GM19438 (cell line): ENCODE measurements at regions not wholly inside any gene's neighbourhood (a gene's known extent, or its start where the extent isn't known, plus 50 kb on each side); places are given as distances from the start of the nearest gene placed in this dataset.

ENCODE experiments used
- ATAC-seq: cut with Tn5 transposase; IDR thresholded peaks from one replicate; pipeline ENCODE4 v1.9.1; 2021; ENCODE audit warnings: low read depth; ENCODE audit not compliant: unreplicated experiment

DNA sequence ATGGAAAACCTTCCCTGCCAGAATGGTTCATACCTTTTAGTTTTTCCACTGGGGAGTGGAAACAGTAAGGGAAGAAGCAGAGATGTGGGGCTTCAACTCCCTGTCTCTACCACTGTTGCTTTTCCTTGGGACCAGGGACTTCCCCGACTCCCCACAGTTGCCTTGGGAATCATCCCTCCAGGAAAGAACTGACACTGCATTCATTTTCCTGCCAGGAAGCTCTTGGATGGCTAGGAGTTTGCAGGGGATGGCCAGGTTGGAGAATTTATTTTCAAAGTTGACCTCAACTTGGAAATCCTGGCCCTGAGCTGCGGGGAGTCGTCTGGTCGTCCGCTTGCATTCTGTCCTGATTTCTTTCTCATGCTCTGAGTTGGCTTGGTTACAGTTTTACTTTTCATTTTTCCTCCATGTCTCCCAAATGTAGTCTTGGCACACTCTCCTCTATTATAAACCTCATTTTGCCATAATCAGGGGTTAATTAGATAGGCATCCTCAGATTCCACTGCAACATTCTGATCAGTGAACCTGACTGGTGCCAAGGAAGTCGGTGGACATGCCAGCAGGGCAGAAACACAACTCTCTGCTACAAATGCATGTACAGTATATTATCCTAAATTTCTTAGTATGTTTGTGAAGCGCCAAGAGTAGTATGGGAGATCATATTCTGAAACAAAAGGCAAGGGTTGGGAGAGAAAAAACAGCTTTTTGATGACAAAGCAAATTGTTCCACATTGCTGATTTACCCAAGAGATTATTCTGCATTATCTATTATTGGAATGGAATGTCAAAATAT lies 220.5 kb upstream of the XYLT1 start:
- no peak for ATAC-seq

DNA sequence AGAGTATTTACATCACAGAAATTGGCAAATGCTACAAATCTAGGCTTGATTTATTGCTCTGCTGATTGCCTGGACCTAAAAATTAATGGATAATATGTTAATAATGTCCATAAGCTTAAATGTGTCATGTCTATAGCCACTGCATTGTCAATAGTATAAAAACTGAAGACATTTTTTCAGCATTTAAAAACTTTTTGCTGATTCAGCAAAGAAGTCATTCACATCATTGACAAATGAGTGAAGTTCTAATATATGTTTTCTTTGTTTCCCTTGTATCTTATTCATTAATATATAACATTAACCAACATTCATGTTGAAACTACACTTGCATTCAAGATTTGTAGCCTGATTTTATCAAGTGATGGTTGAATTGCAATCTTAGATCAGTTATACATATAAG lies 214.7 kb upstream of the XYLT1 start:
- no peak for ATAC-seq

DNA sequence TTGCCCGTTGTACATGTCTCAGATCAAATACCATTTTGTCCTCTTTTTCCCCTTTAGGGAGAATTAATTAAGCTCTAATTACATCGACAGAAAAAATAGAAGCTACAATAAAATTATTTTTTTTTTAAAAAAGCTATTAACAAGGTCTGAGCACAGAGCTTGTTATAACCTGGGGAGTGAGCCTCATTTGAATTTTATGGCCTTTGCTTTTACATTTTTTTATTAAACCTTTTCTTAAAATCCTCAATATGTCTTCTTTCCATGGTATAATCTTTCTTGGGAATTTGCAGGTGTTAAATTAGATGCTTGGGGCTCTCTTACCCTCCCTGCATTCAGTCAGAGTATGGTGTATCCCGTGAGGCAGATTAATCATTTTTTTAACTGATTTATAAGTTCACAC lies 212.5 kb upstream of the XYLT1 start:
- ATAC-seq: no peak

DNA sequence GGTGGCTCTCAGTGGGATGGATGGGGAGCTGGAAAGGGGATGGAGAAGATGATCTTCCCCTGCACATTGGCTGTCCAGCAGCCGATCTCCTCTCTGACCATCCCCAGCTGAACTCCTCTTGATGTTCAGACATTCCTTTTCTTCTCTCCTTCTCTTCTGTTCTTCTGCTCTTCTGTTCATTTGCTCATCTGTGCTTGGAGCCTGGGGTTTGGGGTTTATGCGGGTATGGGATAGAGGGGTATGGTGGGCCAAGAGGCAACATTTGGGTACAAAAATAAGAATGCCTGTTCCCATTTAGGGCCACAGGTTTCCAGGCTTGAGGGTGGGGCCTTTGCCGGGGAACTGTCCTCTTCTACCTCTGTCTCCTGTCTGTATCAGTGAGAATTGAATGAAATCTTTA lies 205.4 kb upstream of the XYLT1 start:
- ATAC-seq: no peak

DNA sequence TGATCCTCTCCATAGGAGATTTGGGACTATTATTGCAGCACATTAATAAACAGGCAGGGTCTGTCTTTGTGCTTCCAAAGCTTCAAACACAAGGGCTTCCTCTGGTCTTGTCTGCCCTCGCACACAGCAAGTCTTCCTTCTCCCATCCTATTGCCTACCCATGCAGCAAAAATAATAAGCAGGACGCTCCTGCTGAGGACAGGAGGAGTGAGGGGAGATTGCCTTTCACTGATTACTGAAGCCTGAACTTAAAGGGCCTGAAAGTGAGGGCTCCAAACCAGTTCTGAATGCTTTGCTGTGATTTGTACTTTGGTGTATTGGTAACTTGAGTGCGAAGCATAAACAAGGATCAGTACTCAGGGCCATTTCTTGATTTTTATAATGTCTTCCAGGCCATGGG lies 197.6 kb upstream of the XYLT1 start:
- ATAC-seq: no peak

DNA sequence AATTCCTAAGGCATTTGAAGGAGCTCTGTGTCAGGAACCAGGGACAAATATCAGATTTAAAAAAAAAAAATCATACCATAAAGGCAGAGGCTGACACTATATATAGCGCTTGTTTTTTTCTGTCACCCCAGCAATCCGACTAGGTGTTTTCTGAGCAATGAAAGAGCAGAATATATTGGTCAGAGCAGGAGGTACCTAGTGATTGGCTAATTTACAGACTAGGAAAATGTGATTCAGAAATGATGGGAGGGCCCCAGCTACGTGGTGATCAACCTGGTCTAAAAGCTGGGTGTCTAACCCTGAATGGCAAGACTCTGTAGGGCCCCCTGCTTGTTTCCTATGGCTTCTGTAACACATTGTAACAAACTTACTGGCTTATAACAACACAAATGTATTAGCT lies 195.5 kb upstream of the XYLT1 start:
- no peak for ATAC-seq

DNA sequence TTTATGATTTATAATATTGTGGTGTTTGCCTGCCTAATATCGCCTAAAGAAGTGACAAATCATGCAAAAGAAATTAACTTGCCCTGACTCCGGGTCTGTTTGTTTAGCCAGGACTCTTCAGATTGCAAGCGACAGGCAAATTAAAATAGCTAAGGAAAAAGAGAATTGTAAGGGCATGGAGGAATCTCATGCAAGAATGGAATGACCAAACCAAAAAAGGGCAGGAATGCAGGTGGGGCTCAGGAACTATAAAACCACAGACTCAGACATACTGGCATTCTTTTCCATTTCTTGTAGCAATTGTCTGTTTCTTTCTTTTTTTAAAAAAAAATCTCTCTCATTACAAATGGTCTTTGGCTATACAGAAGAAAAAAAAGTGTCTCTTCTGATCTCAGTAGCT lies 188.1 kb upstream of the XYLT1 start:
- ATAC-seq: no peak

DNA sequence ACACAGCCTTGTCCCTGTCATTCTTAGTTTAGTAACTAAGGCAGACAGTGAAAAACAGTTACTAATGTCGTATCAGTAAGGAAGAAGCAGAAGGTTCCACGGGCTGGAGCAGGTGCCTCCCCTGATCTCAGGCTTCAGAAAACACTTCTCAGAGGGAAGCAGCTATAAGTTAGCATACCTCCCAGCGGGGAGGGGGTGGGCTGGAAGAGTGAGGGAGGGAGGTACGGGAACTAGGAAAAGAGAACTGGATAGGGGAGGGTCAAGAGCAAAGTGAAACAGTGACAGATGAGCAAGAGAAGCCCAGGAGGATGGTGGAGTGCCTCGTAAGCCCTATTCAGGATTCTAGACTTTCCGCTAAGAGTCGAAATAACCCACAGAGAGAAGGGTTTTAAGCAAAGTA lies 186.3 kb upstream of the XYLT1 start:
- ATAC-seq: no peak

DNA sequence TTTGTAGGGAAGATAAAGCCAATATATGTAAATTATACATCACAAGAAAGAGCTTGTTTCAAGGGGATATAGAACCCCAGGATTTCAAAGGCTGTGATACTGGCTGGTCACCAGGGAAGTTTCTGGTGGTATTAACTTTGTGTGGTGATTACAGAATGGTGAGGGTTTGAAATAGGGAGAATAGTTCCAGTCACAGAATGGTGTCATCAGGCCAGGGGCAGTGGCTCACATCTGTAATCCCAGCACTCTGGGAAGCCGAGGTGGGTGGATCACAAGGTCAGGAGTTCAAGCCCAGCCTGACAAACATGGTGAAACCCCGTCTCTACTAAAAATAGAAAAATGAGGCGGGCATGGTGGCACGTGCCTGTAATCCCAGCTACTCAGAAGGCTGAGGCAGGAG lies 183.8 kb upstream of the XYLT1 start:
- ATAC-seq: no peak

DNA sequence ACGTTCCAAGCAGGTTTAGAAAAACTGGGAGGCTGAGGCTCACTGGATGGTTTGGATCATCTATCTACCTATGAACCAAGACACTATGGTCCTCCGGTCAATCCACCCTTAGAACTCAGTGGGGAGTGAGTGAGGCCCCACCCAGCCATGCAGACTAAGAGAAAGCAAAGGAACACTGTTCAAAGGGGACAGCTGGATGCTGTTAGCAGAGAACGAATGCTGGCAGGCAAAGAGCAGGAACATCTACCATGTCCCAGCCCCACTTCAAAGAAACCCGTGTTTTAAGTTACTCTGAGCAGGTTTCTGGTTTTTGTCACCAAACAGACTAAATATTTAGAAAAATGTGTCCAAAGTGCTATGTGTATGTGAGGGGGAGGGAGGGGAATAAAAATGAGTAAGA lies 183.4 kb upstream of the XYLT1 start:
- ATAC-seq: no peak

DNA sequence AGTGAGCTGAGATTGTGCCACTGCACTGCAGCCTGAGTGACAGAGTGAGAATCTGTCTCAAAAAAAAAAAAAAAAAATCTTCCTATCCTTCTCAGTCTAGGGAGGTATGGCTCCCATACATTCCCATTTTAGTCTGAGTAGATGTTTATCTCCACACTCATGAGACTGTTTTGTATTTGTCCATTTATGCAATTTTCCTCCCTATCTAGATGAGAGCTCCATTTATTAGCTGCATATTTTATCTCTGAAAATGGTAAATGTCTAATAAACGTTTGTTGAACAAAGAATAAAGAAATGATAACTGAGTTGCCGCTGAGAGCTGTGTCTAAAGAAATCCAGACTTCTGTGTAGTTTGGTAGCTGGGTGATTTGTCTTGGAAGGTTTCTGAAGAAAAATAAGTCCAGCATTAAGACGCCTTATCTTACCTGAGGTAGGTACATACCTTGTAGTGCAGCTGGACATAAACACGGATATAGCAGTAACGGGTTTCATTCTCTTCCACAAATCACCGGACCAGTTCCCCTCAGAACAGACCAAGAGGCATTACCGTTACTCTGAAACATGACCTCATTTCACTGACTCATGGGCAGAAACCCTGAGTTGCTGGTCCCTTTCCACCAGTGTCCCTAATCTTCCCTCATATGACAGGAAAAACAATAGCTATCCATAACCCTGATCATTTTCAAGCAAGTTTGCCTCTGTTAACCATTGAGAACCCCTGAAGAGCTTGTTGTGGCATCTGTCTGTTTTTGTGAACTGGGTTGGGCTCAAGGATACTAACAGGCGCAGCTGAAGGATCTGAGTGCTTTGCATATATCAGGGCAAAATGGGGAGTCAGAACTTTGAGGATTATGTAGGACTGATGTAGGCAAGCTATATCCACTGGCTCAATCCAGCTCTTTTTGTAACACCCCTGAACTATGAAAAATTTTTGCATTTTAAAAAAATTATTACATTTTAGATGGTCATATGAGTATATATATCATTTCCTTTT lies 177.4 kb upstream of the XYLT1 start:
- no peak for ATAC-seq

DNA sequence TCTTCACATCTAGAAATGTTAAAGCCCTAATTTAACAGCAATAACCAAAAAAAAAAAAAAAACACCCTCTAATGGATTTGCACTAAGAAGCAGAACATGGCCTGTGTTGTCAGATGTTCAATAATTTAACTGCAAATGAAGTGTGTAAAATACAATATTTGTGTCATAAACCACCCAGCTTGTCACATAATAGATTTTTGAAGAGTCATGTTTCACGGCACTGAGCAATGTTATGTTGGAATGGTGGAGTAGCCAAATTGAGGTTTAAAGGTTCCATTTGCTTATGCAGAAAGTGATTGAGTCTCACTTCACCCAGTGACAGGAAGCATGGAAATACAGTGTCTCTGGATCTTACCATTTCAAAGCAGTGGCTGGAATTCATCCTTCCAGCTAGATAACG lies 173.2 kb upstream of the XYLT1 start:
- ATAC-seq: no peak

DNA sequence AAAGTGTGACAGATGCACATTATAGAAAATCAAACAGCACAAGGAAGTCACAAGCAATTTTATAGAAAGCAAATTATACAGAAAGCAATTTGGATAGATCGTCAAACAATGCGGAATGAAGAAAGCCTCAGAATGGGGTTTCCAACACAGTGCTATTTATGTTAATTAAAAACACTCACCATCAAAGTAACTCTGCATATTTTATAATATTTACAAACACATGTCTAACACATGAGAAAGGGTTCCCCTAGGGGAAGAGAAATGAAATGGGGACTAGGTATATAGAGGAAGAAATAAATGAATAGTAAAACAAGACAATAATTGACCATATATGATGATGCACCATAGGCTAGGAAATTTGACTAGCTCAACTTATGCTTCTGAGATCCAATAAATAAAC lies 171.2 kb upstream of the XYLT1 start:
- ATAC-seq: no peak

DNA sequence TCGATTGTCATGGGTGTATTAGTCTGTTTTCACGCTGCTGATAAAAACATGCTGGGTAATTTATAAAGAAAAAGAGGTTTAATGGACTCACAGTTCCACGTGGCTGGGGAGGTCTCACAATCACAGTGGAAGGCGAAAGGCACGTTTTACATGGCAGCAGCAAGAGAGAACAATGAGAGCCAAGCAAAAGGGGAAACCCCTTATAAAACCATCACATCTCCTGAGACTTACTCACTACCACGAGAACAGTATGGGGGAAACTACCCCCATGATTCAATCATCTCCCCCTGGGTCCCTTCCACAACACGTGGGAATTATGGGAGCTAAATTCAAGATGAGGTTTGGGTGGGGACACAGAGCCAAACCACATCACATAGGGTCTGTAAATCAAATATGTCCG lies 167.4 kb upstream of the XYLT1 start:
- no peak for ATAC-seq

DNA sequence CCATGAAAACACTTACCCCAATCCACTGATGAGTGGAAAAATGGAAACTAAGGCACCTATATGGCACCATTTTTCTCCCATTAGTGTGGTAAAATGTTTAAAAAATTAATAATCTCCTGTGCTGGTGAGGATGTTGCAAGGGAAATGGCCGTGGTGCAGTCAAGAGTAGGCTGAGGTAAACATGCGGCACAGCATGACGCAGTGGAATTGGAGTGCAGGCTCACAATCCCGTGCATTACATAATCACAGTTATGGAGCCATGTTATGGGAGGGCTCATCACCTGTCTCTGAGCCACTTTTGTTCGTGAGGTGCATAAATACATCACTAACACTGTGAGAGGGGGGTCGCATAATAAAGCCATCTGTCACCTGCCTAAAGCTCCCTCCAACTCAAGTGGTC lies 164.4 kb upstream of the XYLT1 start:
- no peak for ATAC-seq

DNA sequence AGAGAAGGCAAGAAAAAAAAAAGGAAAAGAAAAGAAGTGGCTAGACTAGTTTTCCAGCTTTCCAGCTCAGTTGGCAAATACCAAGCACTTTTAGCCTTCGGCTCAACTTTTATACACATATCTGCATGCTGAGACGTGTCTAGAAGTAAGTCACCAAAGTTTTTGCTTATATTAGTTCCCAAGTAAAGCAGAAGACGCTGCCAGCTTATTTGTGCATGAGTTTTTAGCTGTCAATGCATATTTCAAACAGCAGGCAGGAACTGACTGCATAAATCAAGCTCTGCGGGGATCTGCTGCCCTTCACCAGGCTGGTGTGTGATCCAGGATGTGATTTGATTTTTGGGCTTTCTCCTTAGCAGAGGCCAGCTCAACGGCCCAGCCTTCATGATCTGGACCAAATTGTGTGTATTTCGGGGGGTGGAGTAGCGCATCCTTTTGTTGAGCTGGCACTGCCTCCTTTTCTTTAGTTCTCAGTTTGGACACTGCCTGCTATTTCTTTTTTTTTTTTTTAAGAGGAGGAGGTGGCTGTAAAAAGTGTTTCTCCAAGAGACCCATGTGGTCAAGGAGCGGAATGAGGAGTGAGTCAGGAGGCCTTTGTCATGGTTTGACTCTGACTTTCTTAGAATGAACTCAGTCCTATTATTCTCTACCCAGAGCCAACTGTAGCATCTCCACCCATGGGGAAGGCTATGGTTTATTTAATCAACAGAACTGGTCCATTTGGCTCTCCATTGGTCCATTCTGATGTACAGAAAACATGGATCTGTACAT lies 162.6 kb upstream of the XYLT1 start:
- no peak for ATAC-seq

DNA sequence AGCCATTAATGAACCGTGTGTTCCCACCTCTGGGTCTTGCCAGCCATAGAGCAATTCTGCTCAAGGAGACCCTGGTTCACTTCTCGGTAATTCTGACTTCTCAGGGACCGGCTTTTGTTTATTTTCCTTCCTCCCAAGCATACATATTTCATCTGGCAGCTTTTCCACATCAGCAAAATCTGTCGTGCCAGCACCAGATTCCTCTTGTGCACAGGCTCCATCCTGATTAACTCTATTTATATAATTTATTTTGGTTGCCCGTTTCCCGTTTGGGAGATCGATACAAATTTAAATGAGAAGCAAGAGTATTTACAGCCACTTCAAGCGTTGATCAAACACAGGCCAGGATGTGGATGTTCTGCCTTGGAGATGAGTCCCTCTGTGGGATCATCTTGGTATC lies 161.9 kb upstream of the XYLT1 start:
- no peak for ATAC-seq

DNA sequence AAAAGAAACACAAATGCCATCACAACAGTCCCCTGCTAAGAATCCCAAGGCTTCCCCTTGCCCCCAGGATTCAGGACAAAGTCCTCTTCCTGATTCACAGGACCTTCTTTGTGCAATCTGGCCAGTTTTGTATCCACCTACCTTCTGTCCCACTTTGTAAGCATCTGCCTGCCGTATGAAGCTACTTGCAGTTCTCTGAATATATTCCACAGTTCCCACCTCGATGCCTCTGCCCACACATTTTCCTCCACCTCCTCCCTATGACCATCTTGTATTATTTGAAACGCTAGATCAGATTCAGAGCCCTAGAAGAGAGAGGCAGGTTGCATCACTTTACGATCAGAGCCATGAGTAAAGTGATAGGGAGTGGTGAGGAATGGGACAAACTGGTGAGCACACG lies 159.2 kb upstream of the XYLT1 start:
- no peak for ATAC-seq

DNA sequence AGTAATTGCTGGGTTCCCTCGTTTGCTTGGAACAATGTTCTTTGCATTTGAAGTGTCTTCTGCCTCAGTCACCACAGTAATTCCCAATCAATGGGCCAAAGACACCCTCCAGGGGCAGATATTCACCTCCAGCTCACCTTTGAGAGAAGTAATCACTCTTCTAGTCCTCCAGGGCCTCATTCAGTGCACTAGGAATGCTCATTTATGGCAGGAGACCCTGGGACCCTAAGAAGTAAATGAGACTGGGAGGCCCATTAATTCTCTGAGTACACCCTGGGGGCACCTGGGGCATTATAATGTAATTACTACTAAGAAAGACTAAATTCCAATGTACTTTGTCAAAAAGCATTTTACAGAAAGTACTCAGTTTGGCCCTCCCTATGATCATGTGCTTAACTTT lies 158.2 kb upstream of the XYLT1 start:
- ATAC-seq: no peak

DNA sequence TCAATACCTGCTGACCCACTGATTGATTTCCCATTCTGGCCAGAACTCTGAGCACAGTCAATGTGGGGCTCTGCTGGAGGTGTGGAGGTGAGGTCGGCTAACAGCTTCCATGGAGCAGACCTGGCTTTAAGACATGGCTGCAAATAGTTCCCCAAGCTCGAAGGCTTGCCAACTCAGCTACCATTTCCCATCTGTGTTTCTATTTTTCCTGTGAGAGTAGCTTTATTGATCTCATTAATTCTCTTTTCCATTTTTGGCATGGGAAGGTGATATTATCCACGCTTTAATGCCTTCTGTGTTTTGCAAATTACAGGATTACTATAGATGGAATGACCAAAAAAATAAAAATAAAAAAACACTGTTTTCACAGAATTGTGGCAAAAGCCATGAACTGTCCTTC lies 151.6 kb upstream of the XYLT1 start:
- no peak for ATAC-seq

DNA sequence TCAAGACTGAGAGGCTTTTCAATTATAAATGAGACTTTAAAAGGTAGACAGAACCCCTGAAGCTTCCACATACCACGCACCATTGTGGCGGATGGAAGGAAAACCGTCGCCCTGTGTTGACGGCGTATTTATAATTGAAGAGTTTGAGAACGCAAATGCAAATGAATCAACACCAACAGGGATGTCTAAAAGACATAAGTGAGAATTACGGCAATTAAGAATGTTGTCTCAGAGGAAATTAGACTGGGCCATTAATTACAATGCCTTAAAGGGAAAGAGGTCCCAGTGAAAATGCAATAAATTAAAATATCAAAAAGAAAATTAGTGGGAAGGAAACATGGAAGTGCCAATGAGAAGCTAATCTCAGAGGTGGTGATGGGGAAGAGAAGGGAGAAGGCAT lies 148.5 kb upstream of the XYLT1 start:
- ATAC-seq: no peak
